ENCODE measurements at regions not wholly inside any gene's neighbourhood (a gene's known extent, or its start where the extent isn't known, plus 50 kb on each side); places are given as distances from the start of the nearest gene placed in this dataset.

DNA sequence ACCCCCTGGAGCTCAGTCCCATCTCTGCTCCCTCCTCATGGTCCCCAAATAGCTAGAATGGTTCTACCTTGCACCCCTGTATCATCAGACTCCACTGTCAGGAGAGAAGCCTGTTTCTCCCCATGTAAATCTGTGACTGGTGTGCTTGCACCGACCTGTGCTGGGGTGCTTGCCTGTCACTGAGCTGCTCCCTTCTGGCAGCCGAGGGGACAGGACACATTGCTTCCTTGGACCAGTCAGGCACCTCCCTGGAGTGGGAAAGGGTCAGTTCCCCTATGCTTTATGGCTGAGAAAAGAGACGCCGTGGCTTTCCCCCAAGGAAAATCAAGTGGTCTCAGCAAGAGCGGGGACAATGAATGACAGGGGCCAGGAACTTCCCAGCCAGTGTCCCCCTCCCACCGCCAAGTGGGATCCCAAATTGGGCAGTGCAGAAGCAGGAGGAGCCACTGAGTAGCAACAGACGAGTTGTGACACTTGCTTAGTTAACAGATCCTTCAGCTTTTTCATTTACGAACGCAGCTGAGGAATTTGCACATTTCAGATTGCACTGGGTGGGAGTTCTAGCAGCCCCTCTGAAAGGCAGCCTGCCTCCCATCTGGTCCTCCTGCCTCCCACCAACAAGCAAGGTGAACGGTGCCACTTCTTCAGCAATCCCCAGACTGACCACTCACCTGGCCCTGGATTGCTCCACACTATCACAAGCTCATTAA is 156.4 kb downstream of the KATNIP start:
- no peak for FAIRE-seq
- TF ChIP-seq TAF1 (IDR thresholded peaks at IDR 0.05; ENCODE audit: borderline replicate concordance, low read depth, low read length) (no peak), POLR2AphosphoS5 (IDR thresholded peaks at IDR 0.05; ENCODE audit: low read depth, low read length) (no peak), POLR2A (IDR thresholded peaks at IDR 0.05; ENCODE audit: low read depth, low read length) (no peak)
- DNase-seq (ENCODE audit: insufficient read length): no peak

DNA sequence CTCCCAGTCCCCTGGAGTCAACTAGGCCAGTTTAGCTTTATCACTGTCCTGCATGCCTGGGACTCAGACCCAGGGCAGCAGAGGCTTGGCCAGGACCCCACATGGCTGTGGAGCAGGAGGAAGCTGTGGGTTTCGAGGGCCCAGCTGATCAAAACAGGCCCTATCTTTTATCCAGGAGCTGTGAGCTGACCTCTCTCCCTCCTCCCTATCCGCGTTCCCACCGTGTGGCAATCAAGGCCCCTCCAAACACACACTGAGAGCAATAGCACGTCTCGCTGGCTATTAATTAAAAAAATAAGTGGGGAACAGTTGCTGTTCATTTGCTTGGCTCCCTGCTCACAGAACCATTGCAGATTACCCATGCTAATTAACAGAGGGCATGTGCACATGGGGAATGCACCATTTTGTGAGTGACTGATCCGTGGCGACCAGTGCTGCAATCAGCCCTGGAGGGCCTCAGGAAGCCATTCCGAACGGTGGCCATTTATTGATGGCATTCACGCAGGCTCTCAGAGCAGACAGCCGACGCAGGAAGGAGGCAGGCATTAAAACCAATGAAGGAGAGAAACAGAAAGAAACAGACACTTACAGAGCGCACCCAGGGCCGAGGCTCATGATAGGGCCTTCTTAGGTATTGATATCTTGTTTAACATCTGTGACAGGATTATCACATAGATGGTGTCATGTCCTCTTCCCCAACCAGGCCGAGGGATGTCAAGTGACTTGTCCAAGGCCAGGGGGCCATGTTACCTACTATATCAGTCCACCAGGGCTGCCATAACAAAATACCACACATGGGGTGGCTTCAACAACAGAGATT is 157.1 kb downstream of the KATNIP start:
- DNase-seq (ENCODE audit: insufficient read length): no peak
- TF ChIP-seq POLR2AphosphoS5 (IDR thresholded peaks at IDR 0.05; ENCODE audit: low read depth, low read length) (no peak), TAF1 (IDR thresholded peaks at IDR 0.05; ENCODE audit: borderline replicate concordance, low read depth, low read length) (no peak), POLR2A (IDR thresholded peaks at IDR 0.05; ENCODE audit: low read depth, low read length) (no peak)
- no peak for FAIRE-seq

DNA sequence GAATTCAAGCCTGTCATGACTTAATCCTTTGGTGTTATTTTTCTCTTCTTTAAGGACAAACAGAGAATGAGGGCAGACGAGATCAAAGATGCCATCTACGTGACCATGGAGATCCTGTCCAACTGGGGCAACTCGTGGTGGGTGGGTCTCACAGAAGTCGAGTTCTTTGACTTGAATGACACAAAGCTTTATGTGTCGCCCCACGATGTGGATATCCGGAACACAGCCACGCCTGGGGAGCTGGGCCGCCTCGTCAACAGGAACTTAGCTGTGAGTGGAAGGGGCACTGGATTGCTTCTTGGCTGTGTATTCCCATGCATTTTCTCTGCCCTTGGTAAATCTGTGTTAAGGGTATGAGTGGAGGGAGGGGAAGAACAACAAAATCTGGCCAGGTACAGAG is 158.7 kb downstream of the KATNIP start:
- no peak for TF ChIP-seq TAF1 (IDR thresholded peaks at IDR 0.05; ENCODE audit: borderline replicate concordance, low read depth, low read length)
- no peak for TF ChIP-seq POLR2A (IDR thresholded peaks at IDR 0.05; ENCODE audit: low read depth, low read length)
- no peak for TF ChIP-seq POLR2AphosphoS5 (IDR thresholded peaks at IDR 0.05; ENCODE audit: low read depth, low read length)
- FAIRE-seq: no peak
- no peak for DNase-seq (ENCODE audit: insufficient read length)

- no peak for TF ChIP-seq TAF1 (IDR thresholded peaks at IDR 0.05; ENCODE audit: borderline replicate concordance, low read depth, low read length)
- no peak for TF ChIP-seq POLR2AphosphoS5 (IDR thresholded peaks at IDR 0.05; ENCODE audit: low read depth, low read length)
- TF ChIP-seq POLR2A (IDR thresholded peaks at IDR 0.05; ENCODE audit: low read depth, low read length): no peak
- no peak for DNase-seq (ENCODE audit: insufficient read length)
- FAIRE-seq: no peak
Measured at GRCh38 chr16:27712251-27712711, 162.3 kb downstream of the KATNIP start.

DNA sequence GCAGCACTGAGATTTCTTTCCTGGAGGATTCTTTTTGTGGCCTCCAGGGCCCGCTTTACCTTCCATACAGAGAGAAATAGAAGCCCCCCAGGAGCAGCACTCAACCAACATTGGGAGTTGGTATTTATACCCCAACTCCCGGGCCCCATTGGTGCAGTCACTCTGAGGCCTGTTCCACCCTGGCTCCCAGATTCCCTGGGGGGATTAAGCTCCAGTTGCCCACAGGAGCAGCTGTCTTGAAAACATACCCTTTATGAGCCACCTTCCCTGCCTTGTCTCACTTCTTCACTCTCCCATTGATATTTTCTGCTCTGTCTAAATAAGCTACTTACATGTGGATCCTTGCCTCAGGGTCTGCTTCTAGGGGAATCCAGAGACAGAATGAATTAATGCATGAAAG is 167.8 kb downstream of the KATNIP start:
- TF ChIP-seq POLR2AphosphoS5 (IDR thresholded peaks at IDR 0.05; ENCODE audit: low read depth, low read length): no peak
- TF ChIP-seq POLR2A (IDR thresholded peaks at IDR 0.05; ENCODE audit: low read depth, low read length): no peak
- TF ChIP-seq TAF1 (IDR thresholded peaks at IDR 0.05; ENCODE audit: borderline replicate concordance, low read depth, low read length): no peak
- DNase-seq (ENCODE audit: insufficient read length): no peak

GRCh38 chr16:27718201-27719105 is 168.5 kb downstream of the KATNIP start:
- DNase-seq (ENCODE audit: insufficient read length): no peak
- no peak for TF ChIP-seq TAF1 (IDR thresholded peaks at IDR 0.05; ENCODE audit: borderline replicate concordance, low read depth, low read length)
- no peak for TF ChIP-seq POLR2AphosphoS5 (IDR thresholded peaks at IDR 0.05; ENCODE audit: low read depth, low read length)
- TF ChIP-seq POLR2A (IDR thresholded peaks at IDR 0.05; ENCODE audit: low read depth, low read length): no peak
- no peak for FAIRE-seq

More for the DNA sequence above, 167.8 kb downstream of the KATNIP start:
- no peak for FAIRE-seq

DNA sequence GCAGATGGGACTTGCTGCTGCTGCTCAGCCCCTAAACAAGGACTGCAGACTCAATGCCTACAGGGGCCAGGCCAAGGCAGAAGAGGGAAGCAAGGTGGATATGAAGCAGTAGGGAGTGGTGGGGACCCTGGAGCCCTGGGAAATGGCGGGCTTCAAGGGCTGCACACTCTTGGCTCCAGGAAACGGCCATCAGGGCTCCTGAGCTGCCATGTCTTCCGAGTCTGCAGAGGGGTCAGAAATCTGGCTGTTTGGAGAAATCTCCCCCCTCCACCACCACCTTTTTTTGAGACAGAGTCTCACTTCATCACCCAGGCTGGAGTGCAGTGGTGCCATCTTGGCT is 169.1 kb downstream of the KATNIP start:
- FAIRE-seq (no peak), DNase-seq (ENCODE audit: insufficient read length) (no peak)
- no peak for TF ChIP-seq TAF1 (IDR thresholded peaks at IDR 0.05; ENCODE audit: borderline replicate concordance, low read depth, low read length)
- no peak for TF ChIP-seq POLR2A (IDR thresholded peaks at IDR 0.05; ENCODE audit: low read depth, low read length)
- no peak for TF ChIP-seq POLR2AphosphoS5 (IDR thresholded peaks at IDR 0.05; ENCODE audit: low read depth, low read length)

GRCh38 chr16:27720731-27721530 is 171.0 kb downstream of the KATNIP start:
- DNase-seq (ENCODE audit: insufficient read length): no peak
- TF ChIP-seq TAF1 (IDR thresholded peaks at IDR 0.05; ENCODE audit: borderline replicate concordance, low read depth, low read length) (no peak), POLR2AphosphoS5 (IDR thresholded peaks at IDR 0.05; ENCODE audit: low read depth, low read length) (no peak), POLR2A (IDR thresholded peaks at IDR 0.05; ENCODE audit: low read depth, low read length) (no peak)
- no peak for FAIRE-seq

DNA sequence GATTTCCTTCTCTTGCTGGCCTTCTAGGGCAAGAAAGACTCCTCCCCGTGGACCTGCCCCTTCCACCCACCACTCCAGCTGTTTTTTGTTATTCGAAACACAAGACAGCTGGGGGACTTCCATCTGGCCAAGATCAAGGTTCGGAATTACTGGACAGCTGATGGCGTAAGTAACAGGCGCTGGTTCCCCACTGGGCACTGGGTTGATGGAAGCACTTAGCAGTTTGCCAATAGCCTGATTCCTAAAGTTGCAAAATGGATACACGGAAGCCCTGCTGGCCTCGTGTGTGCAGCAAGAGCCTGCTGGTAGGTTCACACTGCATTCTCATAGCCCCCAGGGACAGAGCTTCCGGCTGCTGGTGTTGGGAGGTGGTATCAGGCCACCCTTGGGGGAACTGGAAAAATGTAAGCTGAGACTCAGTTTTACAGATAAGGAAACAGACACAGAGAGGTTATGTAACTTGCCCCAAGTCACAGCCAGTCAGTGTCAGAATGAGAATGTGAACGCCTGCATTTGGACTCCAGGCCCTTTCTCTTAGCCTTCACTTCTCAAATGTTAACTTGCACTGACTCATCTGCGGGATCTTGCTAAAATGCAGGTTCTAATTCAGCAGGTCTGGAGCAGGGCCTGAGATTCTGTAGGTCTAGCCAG is 171.7 kb downstream of the KATNIP start:
- TF ChIP-seq POLR2AphosphoS5 (IDR thresholded peaks at IDR 0.05; ENCODE audit: low read depth, low read length): no peak
- no peak for TF ChIP-seq POLR2A (IDR thresholded peaks at IDR 0.05; ENCODE audit: low read depth, low read length)
- TF ChIP-seq TAF1 (IDR thresholded peaks at IDR 0.05; ENCODE audit: borderline replicate concordance, low read depth, low read length): no peak
- no peak for DNase-seq (ENCODE audit: insufficient read length)
- no peak for FAIRE-seq

DNA sequence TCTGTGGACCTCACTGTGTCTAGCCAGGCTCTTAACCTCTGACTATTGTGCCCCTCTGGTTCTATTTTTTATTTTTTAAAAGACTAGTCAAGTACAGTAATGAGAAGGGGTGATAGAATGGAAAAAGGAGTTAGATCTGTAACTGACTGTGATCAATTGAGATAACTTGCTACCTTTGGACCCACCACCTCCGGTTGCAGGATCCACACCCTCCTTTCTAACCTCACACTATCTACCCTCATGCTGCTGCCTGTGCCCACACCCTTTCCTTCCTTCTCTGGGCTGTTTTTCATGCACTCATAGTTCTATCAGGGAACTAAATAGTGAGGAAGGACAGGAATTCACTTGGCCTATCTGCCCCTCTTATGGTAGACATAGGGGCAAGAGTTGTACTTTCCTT is 172.3 kb downstream of the KATNIP start:
- TF ChIP-seq POLR2A (IDR thresholded peaks at IDR 0.05; ENCODE audit: low read depth, low read length) (no peak), POLR2AphosphoS5 (IDR thresholded peaks at IDR 0.05; ENCODE audit: low read depth, low read length) (no peak)
- no peak for DNase-seq (ENCODE audit: insufficient read length)
- FAIRE-seq: no peak

Data from GM12892 (cell line).